ENCODE measurements at regions not wholly inside any gene's neighbourhood (a gene's known extent, or its start where the extent isn't known, plus 50 kb on each side); places are given as distances from the start of the nearest gene placed in this dataset.

DNA sequence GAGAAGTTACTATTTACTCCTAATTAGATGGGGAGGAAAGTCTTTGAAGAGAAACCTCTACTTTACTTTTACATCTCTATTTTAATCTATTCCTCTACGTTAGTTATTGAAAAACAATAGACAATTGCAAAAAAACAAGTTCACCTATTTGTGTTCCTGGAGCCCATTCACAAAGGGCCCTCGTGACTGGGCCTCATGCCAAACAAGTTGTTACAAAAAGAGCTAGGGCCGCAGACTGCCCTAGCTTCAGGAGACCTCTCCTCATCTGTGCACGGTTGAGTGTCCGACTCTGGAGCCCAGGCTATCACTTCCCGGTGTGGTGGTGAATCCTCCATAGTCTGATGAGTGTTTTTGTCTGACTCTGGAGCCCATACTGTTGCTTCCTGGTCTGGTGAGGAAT lies 190.9 kb downstream of the ZNF486 start:
- Mint-ChIP-seq H3K27me3 (no peaks in the 10 kb centered on the region), H3K9me3 (ENCODE audit: low read depth) (peaks cover 13% of the 10 kb centered on the region), H3K27ac (no peak overlapping the region), H3K4me3 (ENCODE audit: low read depth) (no peak overlapping the region), H3K4me1 (ENCODE audit: low read depth) (peaks cover 21% of the 10 kb centered on the region), H3K36me3 (ENCODE audit: insufficient read depth) (peaks cover 6% of the 10 kb centered on the region)
- TF ChIP-seq, protein P1, sequence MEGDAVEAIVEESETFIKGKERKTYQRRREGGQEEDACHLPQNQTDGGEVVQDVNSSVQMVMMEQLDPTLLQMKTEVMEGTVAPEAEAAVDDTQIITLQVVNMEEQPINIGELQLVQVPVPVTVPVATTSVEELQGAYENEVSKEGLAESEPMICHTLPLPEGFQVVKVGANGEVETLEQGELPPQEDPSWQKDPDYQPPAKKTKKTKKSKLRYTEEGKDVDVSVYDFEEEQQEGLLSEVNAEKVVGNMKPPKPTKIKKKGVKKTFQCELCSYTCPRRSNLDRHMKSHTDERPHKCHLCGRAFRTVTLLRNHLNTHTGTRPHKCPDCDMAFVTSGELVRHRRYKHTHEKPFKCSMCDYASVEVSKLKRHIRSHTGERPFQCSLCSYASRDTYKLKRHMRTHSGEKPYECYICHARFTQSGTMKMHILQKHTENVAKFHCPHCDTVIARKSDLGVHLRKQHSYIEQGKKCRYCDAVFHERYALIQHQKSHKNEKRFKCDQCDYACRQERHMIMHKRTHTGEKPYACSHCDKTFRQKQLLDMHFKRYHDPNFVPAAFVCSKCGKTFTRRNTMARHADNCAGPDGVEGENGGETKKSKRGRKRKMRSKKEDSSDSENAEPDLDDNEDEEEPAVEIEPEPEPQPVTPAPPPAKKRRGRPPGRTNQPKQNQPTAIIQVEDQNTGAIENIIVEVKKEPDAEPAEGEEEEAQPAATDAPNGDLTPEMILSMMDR (IDR thresholded peaks at IDR 0.05; ENCODE audit: unreplicated experiment) = no peak
- no peak for DNase-seq (ENCODE audit: low spot score, unreplicated experiment)

DNA sequence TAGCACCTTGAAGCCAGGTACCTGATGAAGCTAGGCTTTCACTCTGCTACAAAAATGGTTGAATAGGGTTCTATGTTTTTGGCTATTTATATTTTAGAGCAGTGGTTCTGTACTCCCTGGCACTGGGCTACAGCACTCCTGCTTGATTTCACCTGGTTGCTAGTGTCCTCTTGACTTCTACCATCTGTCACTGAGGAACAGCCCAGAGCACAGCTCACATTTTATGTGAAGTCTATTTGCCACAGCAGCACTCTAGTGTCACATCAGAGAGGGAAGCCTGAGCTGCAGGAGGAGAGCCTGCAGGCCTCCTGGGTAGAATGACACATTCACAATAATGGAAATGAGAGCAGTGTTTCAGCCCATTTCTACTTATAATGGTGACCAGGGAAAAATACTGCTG lies 184.2 kb downstream of the ZNF486 start:
- Mint-ChIP-seq H3K36me3 (ENCODE audit: insufficient read depth) (no peaks in the 10 kb centered on the region), H3K27ac (no peak overlapping the region), H3K4me1 (ENCODE audit: low read depth) (peaks cover 2% of the 10 kb centered on the region), H3K4me3 (ENCODE audit: low read depth) (no peak overlapping the region), H3K9me3 (ENCODE audit: low read depth) (no peaks in the 10 kb centered on the region), H3K27me3 (no peaks in the 10 kb centered on the region)
- TF ChIP-seq, protein P1 (IDR thresholded peaks at IDR 0.05; ENCODE audit: unreplicated experiment) = no peak
- no peak for DNase-seq (ENCODE audit: low spot score, unreplicated experiment)

DNA sequence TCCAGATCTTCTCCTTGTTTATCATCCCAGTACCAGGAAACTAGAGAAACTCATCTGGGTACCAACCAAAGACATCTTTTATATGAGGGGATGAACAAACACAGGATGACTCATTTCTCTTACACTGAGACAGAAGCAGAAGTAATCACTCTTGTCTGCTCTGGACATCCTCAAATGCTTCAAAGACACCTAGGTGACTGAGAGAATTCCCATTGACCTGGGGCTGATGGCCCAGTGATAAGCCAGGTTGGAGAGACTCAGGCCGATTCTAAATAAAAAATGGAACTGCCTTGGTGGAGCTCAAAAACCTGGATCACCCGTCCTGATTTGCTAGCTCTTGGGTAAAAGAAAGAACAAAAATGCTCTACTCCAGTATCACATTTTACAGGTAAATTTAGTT lies 182.2 kb downstream of the ZNF486 start:
- no peaks in the 10 kb centered on the region for H3K9me3 Mint-ChIP-seq (ENCODE audit: low read depth)
- peaks cover 2% of the 10 kb centered on the region for H3K4me1 Mint-ChIP-seq (ENCODE audit: low read depth)
- no peak overlapping the region for H3K27ac Mint-ChIP-seq
- TF ChIP-seq, protein P1 (IDR thresholded peaks at IDR 0.05; ENCODE audit: unreplicated experiment) = no peak
- no peak for DNase-seq (ENCODE audit: low spot score, unreplicated experiment)
- H3K36me3 Mint-ChIP-seq (ENCODE audit: insufficient read depth) = no peaks in the 10 kb centered on the region
- no peak overlapping the region for H3K4me3 Mint-ChIP-seq (ENCODE audit: low read depth)
- H3K27me3 Mint-ChIP-seq = no peaks in the 10 kb centered on the region

DNA sequence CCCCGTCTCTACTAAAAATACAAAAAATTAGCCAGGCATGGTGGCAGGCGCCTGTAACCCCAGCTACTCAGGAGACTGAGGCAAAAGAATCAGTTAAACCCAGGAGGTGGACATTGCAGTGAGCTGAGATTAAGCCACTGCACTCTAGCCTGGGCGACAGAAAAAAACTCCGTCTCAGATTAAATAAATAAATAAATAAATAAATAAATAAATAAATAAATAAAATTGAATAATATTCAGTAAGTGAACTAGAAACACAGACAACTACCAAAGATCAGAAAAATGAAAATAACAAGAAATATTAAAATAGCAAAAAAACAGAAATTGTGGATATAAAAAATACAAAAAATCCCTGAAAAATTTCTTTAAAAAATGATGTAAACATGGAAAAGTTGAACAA lies 172.4 kb downstream of the ZNF486 start:
- TF ChIP-seq, protein P1 (IDR thresholded peaks at IDR 0.05; ENCODE audit: unreplicated experiment) = no peak
- H3K36me3 Mint-ChIP-seq (ENCODE audit: insufficient read depth) = no peaks in the 10 kb centered on the region
- H3K4me3 Mint-ChIP-seq (ENCODE audit: low read depth) = no peak overlapping the region
- H3K9me3 Mint-ChIP-seq (ENCODE audit: low read depth) = no peaks in the 10 kb centered on the region
- H3K27ac Mint-ChIP-seq = no peak overlapping the region
- no peak for DNase-seq (ENCODE audit: low spot score, unreplicated experiment)
- peaks cover 3% of the 10 kb centered on the region for H3K4me1 Mint-ChIP-seq (ENCODE audit: low read depth)
- H3K27me3 Mint-ChIP-seq = no peaks in the 10 kb centered on the region

DNA sequence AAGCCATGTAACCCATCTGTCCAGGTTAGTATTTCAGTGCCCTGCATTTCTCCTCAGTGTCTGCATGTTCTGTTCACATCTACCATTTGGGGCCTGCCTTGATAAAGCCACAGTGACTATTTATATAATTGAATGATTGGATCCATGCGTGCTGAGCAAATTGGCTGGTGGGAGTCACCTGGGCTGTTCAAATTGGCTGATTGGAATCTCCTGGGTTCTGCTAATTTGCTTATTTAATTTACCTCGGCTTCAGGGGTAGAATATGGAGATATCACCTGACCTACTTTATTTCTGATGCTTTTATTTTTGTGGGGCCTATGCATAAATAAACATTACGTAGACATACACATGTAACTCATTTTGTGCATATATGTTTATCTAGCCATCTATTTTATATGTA lies 167.7 kb downstream of the ZNF486 start:
- no peaks in the 10 kb centered on the region for H3K36me3 Mint-ChIP-seq (ENCODE audit: insufficient read depth)
- no peak for DNase-seq (ENCODE audit: low spot score, unreplicated experiment)
- H3K9me3 Mint-ChIP-seq (ENCODE audit: low read depth) = peaks cover 2% of the 10 kb centered on the region
- H3K27me3 Mint-ChIP-seq = no peaks in the 10 kb centered on the region
- peaks cover 9% of the 10 kb centered on the region for H3K4me1 Mint-ChIP-seq (ENCODE audit: low read depth)
- H3K27ac Mint-ChIP-seq = no peak overlapping the region
- TF ChIP-seq, protein P1 (IDR thresholded peaks at IDR 0.05; ENCODE audit: unreplicated experiment) = no peak
- no peak overlapping the region for H3K4me3 Mint-ChIP-seq (ENCODE audit: low read depth)

Measured in progenitor cell of endocrine pancreas (in vitro differentiated cells).